ENCODE measurements at regions not wholly inside any gene's neighbourhood (a gene's known extent, or its start where the extent isn't known, plus 50 kb on each side); places are given as distances from the start of the nearest gene placed in this dataset.

GRCh38 chr14:87334997-87335685, 657.8 kb downstream of the GALC start:
- Histone ChIP-seq H3K9ac (ENCODE audit: low read depth in 1 of 2, low read length in 2 of 2) (no peak overlapping the region), H3K9me3 (ENCODE audit: control insufficient read depth in 4 of 4, low read length in 3 of 4) (no peaks in the 10 kb centered on the region), H3K36me3 (ENCODE audit: control insufficient read depth in 4 of 4, insufficient read depth in 3 of 4, low read depth in 1 of 4, low read length in 3 of 4) (no peaks in the 10 kb centered on the region), H3K4me3 (ENCODE audit: low read depth in 1 of 3, low read length in 3 of 3) (no peak overlapping the region), H3K4me1 (ENCODE audit: control insufficient read depth in 4 of 4, insufficient read depth in 4 of 4, low read length in 3 of 4) (no peaks in the 10 kb centered on the region), H3K27me3 (ENCODE audit: control insufficient read depth in 4 of 4, insufficient read depth in 4 of 4, low read length in 3 of 4) (no peaks in the 10 kb centered on the region), H3K27ac (ENCODE audit: low read depth in 1 of 2, low read length in 2 of 2) (no peak overlapping the region)
- no peak for DNase-seq (ENCODE audit: low spot score)
- 81% methylated on average over 2 of the region's 2 CpGs for WGBS
- no peak for TF ChIP-seq NR2F2 (IDR thresholded peaks at IDR 0.05)
- TF ChIP-seq GABPA (IDR thresholded peaks at IDR 0.05 in 1 of 2, conservative IDR thresholded peaks at IDR 0.05 in 1 of 2) = no peak
- TF ChIP-seq SP1 (IDR thresholded peaks at IDR 0.05) = no peak
- TF ChIP-seq CTCF (IDR thresholded peaks at IDR 0.05; ENCODE audit: low read depth, low read length, missing input control) = no peak
- TF ChIP-seq, protein P1, sequence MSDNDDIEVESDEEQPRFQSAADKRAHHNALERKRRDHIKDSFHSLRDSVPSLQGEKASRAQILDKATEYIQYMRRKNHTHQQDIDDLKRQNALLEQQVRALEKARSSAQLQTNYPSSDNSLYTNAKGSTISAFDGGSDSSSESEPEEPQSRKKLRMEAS (IDR thresholded peaks at IDR 0.05) = no peak
- TF ChIP-seq FOXA1 (IDR thresholded peaks at IDR 0.05) = no peak
- no peak for TF ChIP-seq TAF1 (conservative IDR thresholded peaks at IDR 0.05)
- TF ChIP-seq JUND (IDR thresholded peaks at IDR 0.05) = no peak
- TF ChIP-seq, protein P2, sequence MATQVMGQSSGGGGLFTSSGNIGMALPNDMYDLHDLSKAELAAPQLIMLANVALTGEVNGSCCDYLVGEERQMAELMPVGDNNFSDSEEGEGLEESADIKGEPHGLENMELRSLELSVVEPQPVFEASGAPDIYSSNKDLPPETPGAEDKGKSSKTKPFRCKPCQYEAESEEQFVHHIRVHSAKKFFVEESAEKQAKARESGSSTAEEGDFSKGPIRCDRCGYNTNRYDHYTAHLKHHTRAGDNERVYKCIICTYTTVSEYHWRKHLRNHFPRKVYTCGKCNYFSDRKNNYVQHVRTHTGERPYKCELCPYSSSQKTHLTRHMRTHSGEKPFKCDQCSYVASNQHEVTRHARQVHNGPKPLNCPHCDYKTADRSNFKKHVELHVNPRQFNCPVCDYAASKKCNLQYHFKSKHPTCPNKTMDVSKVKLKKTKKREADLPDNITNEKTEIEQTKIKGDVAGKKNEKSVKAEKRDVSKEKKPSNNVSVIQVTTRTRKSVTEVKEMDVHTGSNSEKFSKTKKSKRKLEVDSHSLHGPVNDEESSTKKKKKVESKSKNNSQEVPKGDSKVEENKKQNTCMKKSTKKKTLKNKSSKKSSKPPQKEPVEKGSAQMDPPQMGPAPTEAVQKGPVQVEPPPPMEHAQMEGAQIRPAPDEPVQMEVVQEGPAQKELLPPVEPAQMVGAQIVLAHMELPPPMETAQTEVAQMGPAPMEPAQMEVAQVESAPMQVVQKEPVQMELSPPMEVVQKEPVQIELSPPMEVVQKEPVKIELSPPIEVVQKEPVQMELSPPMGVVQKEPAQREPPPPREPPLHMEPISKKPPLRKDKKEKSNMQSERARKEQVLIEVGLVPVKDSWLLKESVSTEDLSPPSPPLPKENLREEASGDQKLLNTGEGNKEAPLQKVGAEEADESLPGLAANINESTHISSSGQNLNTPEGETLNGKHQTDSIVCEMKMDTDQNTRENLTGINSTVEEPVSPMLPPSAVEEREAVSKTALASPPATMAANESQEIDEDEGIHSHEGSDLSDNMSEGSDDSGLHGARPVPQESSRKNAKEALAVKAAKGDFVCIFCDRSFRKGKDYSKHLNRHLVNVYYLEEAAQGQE (IDR thresholded peaks at IDR 0.05) = no peak
- no peak for TF ChIP-seq YY1 (IDR thresholded peaks at IDR 0.05)
- no peak for TF ChIP-seq EGR1 (IDR thresholded peaks at IDR 0.05; ENCODE audit: low read depth in 2 of 2)
- no peak for TF ChIP-seq FOXA2 (IDR thresholded peaks at IDR 0.05)
- no peak for TF ChIP-seq ATF3 (IDR thresholded peaks at IDR 0.05)
- TF ChIP-seq HNF4G (IDR thresholded peaks at IDR 0.05) = no peak
- TF ChIP-seq, protein P3, sequence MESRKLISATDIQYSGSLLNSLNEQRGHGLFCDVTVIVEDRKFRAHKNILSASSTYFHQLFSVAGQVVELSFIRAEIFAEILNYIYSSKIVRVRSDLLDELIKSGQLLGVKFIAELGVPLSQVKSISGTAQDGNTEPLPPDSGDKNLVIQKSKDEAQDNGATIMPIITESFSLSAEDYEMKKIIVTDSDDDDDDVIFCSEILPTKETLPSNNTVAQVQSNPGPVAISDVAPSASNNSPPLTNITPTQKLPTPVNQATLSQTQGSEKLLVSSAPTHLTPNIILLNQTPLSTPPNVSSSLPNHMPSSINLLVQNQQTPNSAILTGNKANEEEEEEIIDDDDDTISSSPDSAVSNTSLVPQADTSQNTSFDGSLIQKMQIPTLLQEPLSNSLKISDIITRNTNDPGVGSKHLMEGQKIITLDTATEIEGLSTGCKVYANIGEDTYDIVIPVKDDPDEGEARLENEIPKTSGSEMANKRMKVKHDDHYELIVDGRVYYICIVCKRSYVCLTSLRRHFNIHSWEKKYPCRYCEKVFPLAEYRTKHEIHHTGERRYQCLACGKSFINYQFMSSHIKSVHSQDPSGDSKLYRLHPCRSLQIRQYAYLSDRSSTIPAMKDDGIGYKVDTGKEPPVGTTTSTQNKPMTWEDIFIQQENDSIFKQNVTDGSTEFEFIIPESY (IDR thresholded peaks at IDR 0.05) = no peak
- TF ChIP-seq RAD21 (IDR thresholded peaks at IDR 0.05) = no peak
- no peak for TF ChIP-seq HNF4A (conservative IDR thresholded peaks at IDR 0.05)
- no peak for TF ChIP-seq RXRA (IDR thresholded peaks at IDR 0.05)
